ENCODE measurements at regions not wholly inside any gene's neighbourhood (a gene's known extent, or its start where the extent isn't known, plus 50 kb on each side); places are given as distances from the start of the nearest gene placed in this dataset.

DNA sequence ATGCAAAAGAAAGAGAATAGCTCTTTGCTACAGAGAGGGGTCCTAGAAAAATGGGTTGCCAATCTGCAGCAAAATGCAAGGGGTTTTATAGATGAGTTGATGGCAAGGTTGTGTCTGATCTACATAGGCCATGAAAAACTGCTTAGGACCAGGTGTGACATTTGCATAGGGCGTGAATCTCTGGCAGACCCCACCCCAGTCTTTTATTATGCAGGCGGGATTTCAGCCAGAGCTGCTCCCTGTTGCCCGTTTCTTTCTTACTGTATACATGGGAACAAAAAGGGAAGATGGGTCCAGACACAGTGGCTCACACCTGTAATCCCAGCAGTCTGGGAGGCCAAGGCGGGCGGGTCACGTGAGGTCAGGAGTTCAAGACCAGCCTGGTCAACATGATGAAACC is 286.4 kb upstream of the LRRTM4 start:
- Histone ChIP-seq H2BK20ac (ENCODE audit: low read depth, low read length) (no peak overlapping the region), H3K4me3 (ENCODE audit: insufficient read depth, low read depth, low read length) (no peak overlapping the region), H4K8ac (ENCODE audit: low read depth in 2 of 2, low read length in 2 of 2) (no peak overlapping the region), H3K36me3 (ENCODE audit: control insufficient read depth, insufficient read depth, low read length) (no peaks in the 10 kb centered on the region), H3K9ac (ENCODE audit: low read depth, low read length) (no peak overlapping the region), H3K18ac (ENCODE audit: low read depth, low read length) (no peak overlapping the region), H3K23ac (ENCODE audit: low read depth, low read length) (no peak overlapping the region), H2AK9ac (replicated peaks; ENCODE audit: low read depth, low read length, poor library complexity) (no peak overlapping the region), H3K4me2 (ENCODE audit: low read depth, low read length) (no peak overlapping the region), H3K79me1 (ENCODE audit: low read depth in 1 of 2, low read length in 2 of 2) (no peaks in the 10 kb centered on the region), H3K9me1 (ENCODE audit: insufficient read depth, low read length) (no peaks in the 10 kb centered on the region), H3K56ac (ENCODE audit: extremely low read depth, insufficient read depth, low read length) (no peak overlapping the region), H2BK5ac (ENCODE audit: low read depth, low read length, poor library complexity, severe bottlenecking) (no peak overlapping the region), H2BK15ac (ENCODE audit: low read depth, low read length) (no peak overlapping the region), H3K27ac (ENCODE audit: insufficient read depth, low read length) (no peak overlapping the region), H4K5ac (ENCODE audit: low read depth, low read length) (no peak overlapping the region), H3K4me1 (ENCODE audit: control insufficient read depth, insufficient read depth, low read length) (no peaks in the 10 kb centered on the region), H3K14ac (replicated peaks; ENCODE audit: low read depth, low read length) (no peak overlapping the region), H2AFZ (replicated peaks; ENCODE audit: low read length, poor library complexity) (no peak overlapping the region), H4K20me1 (ENCODE audit: insufficient read depth, low read length) (no peaks in the 10 kb centered on the region), H3K27me3 (ENCODE audit: control insufficient read depth, insufficient read depth, low read length) (no peaks in the 10 kb centered on the region), H3K4ac (ENCODE audit: low read depth, low read length) (no peak overlapping the region), H4K91ac (ENCODE audit: insufficient read depth, low read depth, low read length) (no peak overlapping the region), H2AK5ac (ENCODE audit: low read depth, low read length) (no peak overlapping the region), H3K9me3 (ENCODE audit: control insufficient read depth, insufficient read depth, low read length) (peaks cover 7% of the 10 kb centered on the region), H2BK120ac (ENCODE audit: low read depth, low read length) (no peak overlapping the region)
- dilution Hi-C loops (cut with HindIII; ENCODE audit: low sequenced_read_pairs, unreplicated experiment) (no loop called here), in situ Hi-C loops (cut with MboI; ENCODE audit: low sequenced_read_pairs) (no loop called here), intact Hi-C loops (cut with micrococcal nuclease) (no loop called here)
- POLR2A ChIA-PET (ENCODE audit: unreplicated experiment), result no interaction called here
- DNase-seq (no peak), ATAC-seq (ENCODE audit: low read depth) (no peak)
- 63% methylated on average over 3 of the region's 6 CpGs; no CpG with 5 or more reads in 1 of the 2 experiments for WGBS, 2 experiments (ENCODE audit: extremely low coverage in 2 of 2, insufficient read length in 1 of 2)
- CTCF ChIA-PET, result no interaction called here
- TF ChIP-seq FOS (IDR thresholded peaks at IDR 0.05; ENCODE audit: low read depth, low read length) (no peak), RAD21 (IDR thresholded peaks at IDR 0.05; ENCODE audit: low read length) (no peak), NFE2L2 (IDR thresholded peaks at IDR 0.05; ENCODE audit: low read depth, low read length) (no peak), POLR2A (IDR thresholded peaks at IDR 0.05; ENCODE audit: low read depth, low read length) (no peak), MAZ (IDR thresholded peaks at IDR 0.05; ENCODE audit: borderline replicate concordance, low read depth, low read length) (no peak), CHD1 (IDR thresholded peaks at IDR 0.05; ENCODE audit: low read depth, low read length) (no peak), CEBPB (IDR thresholded peaks at IDR 0.05; ENCODE audit: low read depth, low read length) (no peak), MAFK (IDR thresholded peaks at IDR 0.05; ENCODE audit: low read depth, low read length) (no peak), RCOR1 (IDR thresholded peaks at IDR 0.05; ENCODE audit: insufficient replicate concordance, low read length) (no peak), RFX5 (IDR thresholded peaks at IDR 0.05; ENCODE audit: low read depth, low read length) (no peak), SMC3 (IDR thresholded peaks at IDR 0.05; ENCODE audit: low read depth, low read length) (no peak)
- TF ChIP-seq, protein P1, sequence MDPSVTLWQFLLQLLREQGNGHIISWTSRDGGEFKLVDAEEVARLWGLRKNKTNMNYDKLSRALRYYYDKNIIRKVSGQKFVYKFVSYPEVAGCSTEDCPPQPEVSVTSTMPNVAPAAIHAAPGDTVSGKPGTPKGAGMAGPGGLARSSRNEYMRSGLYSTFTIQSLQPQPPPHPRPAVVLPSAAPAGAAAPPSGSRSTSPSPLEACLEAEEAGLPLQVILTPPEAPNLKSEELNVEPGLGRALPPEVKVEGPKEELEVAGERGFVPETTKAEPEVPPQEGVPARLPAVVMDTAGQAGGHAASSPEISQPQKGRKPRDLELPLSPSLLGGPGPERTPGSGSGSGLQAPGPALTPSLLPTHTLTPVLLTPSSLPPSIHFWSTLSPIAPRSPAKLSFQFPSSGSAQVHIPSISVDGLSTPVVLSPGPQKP (IDR thresholded peaks at IDR 0.05; ENCODE audit: borderline replicate concordance, low read depth, low read length), result no peak
- TF ChIP-seq, protein P2, sequence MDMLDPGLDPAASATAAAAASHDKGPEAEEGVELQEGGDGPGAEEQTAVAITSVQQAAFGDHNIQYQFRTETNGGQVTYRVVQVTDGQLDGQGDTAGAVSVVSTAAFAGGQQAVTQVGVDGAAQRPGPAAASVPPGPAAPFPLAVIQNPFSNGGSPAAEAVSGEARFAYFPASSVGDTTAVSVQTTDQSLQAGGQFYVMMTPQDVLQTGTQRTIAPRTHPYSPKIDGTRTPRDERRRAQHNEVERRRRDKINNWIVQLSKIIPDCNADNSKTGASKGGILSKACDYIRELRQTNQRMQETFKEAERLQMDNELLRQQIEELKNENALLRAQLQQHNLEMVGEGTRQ (IDR thresholded peaks at IDR 0.05; ENCODE audit: low read depth, low read length), result no peak
- BruUV-seq (replicated peaks), result no TSS peak

Data from IMR-90 (cell line).